ENCODE measurements at regions not wholly inside any gene's neighbourhood (a gene's known extent, or its start where the extent isn't known, plus 50 kb on each side); places are given as distances from the start of the nearest gene placed in this dataset.
A peak's percentile ranks its signal among the peaks of the same experiment; 100 is the strongest.

- Histone ChIP-seq H3K36me3 (ENCODE audit: control insufficient read depth in 2 of 2, extremely low read depth in 1 of 2, insufficient read depth in 2 of 2, low read length in 2 of 2) (no peaks in the 10 kb centered on the region), H3K9me1 (ENCODE audit: control insufficient read depth, extremely low read depth, insufficient read depth, low read length) (no peaks in the 10 kb centered on the region), H3K9ac (ENCODE audit: control insufficient read depth, extremely low read depth, insufficient read depth, low read length) (peak overlapping the region; percentile 51), H3K9me3 (ENCODE audit: control insufficient read depth, low read depth, low read length) (no peaks in the 10 kb centered on the region), H3K4me2 (ENCODE audit: control insufficient read depth, extremely low read depth, insufficient read depth, low read depth, low read length) (peak overlapping the region; percentile 74), H2AFZ (ENCODE audit: control insufficient read depth, low read length) (peak overlapping the region; percentile 74), H3K4me1 (ENCODE audit: control insufficient read depth, extremely low read depth, insufficient read depth, low read length) (peaks cover 31% of the 10 kb centered on the region), H3K27me3 (ENCODE audit: control insufficient read depth, extremely low read depth, insufficient read depth, low read length) (no peaks in the 10 kb centered on the region), H3K79me2 (ENCODE audit: control insufficient read depth, insufficient read depth, low read length) (no peaks in the 10 kb centered on the region), H4K20me1 (ENCODE audit: control insufficient read depth, extremely low read depth, insufficient read depth, low read length) (no peaks in the 10 kb centered on the region), H3K27ac (ENCODE audit: control insufficient read depth, insufficient read depth, low read length) (peak overlapping the region; percentile 81), H3K4me3 (ENCODE audit: control insufficient read depth in 2 of 3, extremely low read depth in 1 of 3, insufficient read depth in 2 of 3, low read depth in 1 of 3, low read length in 3 of 3) (peak overlapping the region in 2 of 3 experiments; percentile 17 to 46)
- DNase-seq (ENCODE audit: low read depth, low spot score) (no peak), FAIRE-seq (peak; percentile 56)
- TF ChIP-seq EZH2 (IDR thresholded peaks at IDR 0.05; ENCODE audit: low read length): no peak
- TF ChIP-seq, protein P1, sequence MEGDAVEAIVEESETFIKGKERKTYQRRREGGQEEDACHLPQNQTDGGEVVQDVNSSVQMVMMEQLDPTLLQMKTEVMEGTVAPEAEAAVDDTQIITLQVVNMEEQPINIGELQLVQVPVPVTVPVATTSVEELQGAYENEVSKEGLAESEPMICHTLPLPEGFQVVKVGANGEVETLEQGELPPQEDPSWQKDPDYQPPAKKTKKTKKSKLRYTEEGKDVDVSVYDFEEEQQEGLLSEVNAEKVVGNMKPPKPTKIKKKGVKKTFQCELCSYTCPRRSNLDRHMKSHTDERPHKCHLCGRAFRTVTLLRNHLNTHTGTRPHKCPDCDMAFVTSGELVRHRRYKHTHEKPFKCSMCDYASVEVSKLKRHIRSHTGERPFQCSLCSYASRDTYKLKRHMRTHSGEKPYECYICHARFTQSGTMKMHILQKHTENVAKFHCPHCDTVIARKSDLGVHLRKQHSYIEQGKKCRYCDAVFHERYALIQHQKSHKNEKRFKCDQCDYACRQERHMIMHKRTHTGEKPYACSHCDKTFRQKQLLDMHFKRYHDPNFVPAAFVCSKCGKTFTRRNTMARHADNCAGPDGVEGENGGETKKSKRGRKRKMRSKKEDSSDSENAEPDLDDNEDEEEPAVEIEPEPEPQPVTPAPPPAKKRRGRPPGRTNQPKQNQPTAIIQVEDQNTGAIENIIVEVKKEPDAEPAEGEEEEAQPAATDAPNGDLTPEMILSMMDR (optimal IDR thresholded peaks at IDR 0.05 in 1 of 3, IDR thresholded peaks at IDR 0.05 in 1 of 3, conservative IDR thresholded peaks at IDR 0.05 in 1 of 3; ENCODE audit: extremely low read depth in 1 of 3, insufficient read depth in 2 of 3, low read length in 3 of 3): no peak
- dilution Hi-C loops (cut with MboI; ENCODE audit: extremely low pct_ligation_motif_present, low sequenced_read_pairs): no loop called here
Measured at GRCh38 chr7:17142831-17143541, 155.5 kb upstream of the AHR start.

DNA sequence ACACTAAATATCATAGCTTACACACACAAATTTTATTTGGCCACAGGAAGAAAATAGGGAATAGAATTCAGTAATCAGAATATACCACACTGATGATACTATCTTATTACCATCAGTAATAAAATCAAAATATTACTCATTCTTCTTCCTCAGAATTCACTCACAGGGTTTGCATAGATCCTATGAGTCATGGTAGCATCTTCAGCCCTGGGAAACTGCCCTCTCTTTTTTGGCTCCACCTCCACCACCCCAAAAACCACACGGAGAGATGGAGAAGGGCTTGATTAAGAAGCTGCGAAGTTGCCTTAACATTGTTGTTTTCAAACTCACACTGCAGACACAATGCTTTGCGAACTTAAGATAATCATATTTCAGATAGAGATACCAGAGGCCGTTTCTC lies 154.1 kb upstream of the AHR start:
- TF ChIP-seq, protein P1 (optimal IDR thresholded peaks at IDR 0.05 in 1 of 3, IDR thresholded peaks at IDR 0.05 in 1 of 3, conservative IDR thresholded peaks at IDR 0.05 in 1 of 3; ENCODE audit: extremely low read depth in 1 of 3, insufficient read depth in 2 of 3, low read length in 3 of 3): no peak
- no peak for TF ChIP-seq EZH2 (IDR thresholded peaks at IDR 0.05; ENCODE audit: low read length)
- no peak overlapping the region for H3K4me3 ChIP-seq (ENCODE audit: control insufficient read depth in 2 of 3, extremely low read depth in 1 of 3, insufficient read depth in 2 of 3, low read depth in 1 of 3, low read length in 3 of 3)

More for the DNA sequence above, 154.1 kb upstream of the AHR start:
- Histone ChIP-seq H3K9me1 (ENCODE audit: control insufficient read depth, extremely low read depth, insufficient read depth, low read length) (no peaks in the 10 kb centered on the region), H3K9ac (ENCODE audit: control insufficient read depth, extremely low read depth, insufficient read depth, low read length) (no peak overlapping the region), H4K20me1 (ENCODE audit: control insufficient read depth, extremely low read depth, insufficient read depth, low read length) (no peaks in the 10 kb centered on the region), H3K79me2 (ENCODE audit: control insufficient read depth, insufficient read depth, low read length) (no peaks in the 10 kb centered on the region), H3K27ac (ENCODE audit: control insufficient read depth, insufficient read depth, low read length) (no peak overlapping the region), H3K4me2 (ENCODE audit: control insufficient read depth, extremely low read depth, insufficient read depth, low read depth, low read length) (no peak overlapping the region), H3K9me3 (ENCODE audit: control insufficient read depth, low read depth, low read length) (no peaks in the 10 kb centered on the region), H3K36me3 (ENCODE audit: control insufficient read depth in 2 of 2, extremely low read depth in 1 of 2, insufficient read depth in 2 of 2, low read length in 2 of 2) (no peaks in the 10 kb centered on the region), H2AFZ (ENCODE audit: control insufficient read depth, low read length) (no peak overlapping the region), H3K4me1 (ENCODE audit: control insufficient read depth, extremely low read depth, insufficient read depth, low read length) (peaks cover 31% of the 10 kb centered on the region), H3K27me3 (ENCODE audit: control insufficient read depth, extremely low read depth, insufficient read depth, low read length) (no peaks in the 10 kb centered on the region)
- DNase-seq (ENCODE audit: low read depth, low spot score) (no peak), FAIRE-seq (peak; percentile 95)
- dilution Hi-C loops (cut with MboI; ENCODE audit: extremely low pct_ligation_motif_present, low sequenced_read_pairs): no loop called here

Measured in keratinocyte (primary cell).